ENCODE measurements at regions not wholly inside any gene's neighbourhood (a gene's known extent, or its start where the extent isn't known, plus 50 kb on each side); places are given as distances from the start of the nearest gene placed in this dataset.

DNA sequence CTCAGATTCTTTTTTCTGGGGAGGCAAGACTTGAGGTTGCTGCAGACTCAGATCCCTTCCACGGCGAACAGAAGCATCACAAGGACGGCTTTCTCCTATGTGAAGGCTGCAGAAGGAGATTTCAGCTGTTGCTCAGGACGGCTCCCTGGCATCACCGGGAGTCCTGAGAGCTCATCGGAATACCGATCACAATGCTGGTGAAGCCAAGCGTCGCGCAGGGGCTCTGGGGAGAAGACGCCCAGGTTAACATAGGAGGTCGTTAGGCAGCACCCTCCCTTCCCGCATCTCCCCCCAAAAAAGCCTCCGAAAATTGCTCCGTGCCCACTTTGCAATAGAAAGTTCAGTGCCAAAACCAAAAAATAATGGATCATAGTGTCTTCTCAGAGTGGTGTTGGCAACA, 127.2 kb upstream of the TMEM132D start:
- Mint-ChIP-seq H3K27me3 (peaks cover 46% of the 10 kb centered on the region), H3K4me3 (no peak overlapping the region), H3K4me1 (no peaks in the 10 kb centered on the region), H3K36me3 (ENCODE audit: low read depth) (peaks cover 2% of the 10 kb centered on the region), H3K27ac (no peak overlapping the region)
- H3K9me3 ChIP-seq (ENCODE audit: control insufficient read depth, low read length, poor library complexity, severe bottlenecking): no peaks in the 10 kb centered on the region
- no peak for ATAC-seq
- DNase-seq: no peak

DNA sequence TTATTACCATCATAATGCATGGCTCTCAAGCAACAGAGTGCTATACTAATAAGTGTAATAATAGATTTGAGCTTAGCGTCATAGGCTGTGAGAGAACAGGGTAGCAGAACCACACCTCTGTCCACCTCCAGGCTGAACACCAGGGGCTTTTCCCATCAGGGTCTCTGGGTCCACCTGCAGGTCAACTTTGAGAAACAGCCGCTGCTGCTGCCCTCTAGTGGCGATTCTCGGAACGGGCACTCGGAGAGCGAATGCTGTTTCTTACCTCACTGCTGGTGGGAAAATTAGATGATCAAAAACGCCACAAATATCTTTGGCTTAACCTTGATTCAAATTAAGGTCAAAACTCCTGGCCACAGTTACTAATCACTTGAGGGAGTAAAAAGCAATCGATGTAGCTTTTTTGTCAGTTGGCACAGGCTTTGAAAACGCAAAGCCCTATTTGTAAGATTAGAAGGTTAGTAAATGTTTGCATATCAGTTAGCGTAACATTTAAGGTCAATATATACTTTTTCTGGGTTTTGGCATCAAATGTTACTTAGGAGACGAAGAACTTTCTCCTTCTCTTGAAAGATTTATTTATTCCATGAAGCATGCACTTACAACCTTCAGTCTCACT, 127.9 kb upstream of the TMEM132D start:
- Mint-ChIP-seq H3K27me3 (peaks cover 48% of the 10 kb centered on the region), H3K4me3 (no peak overlapping the region), H3K36me3 (ENCODE audit: low read depth) (peaks cover 2% of the 10 kb centered on the region), H3K4me1 (no peaks in the 10 kb centered on the region), H3K27ac (no peak overlapping the region)
- peak; percentile 20 to 33 (median 25) for DNase-seq
- ATAC-seq: peak; percentile 27
- no peaks in the 10 kb centered on the region for H3K9me3 ChIP-seq (ENCODE audit: control insufficient read depth, low read length, poor library complexity, severe bottlenecking)

DNA sequence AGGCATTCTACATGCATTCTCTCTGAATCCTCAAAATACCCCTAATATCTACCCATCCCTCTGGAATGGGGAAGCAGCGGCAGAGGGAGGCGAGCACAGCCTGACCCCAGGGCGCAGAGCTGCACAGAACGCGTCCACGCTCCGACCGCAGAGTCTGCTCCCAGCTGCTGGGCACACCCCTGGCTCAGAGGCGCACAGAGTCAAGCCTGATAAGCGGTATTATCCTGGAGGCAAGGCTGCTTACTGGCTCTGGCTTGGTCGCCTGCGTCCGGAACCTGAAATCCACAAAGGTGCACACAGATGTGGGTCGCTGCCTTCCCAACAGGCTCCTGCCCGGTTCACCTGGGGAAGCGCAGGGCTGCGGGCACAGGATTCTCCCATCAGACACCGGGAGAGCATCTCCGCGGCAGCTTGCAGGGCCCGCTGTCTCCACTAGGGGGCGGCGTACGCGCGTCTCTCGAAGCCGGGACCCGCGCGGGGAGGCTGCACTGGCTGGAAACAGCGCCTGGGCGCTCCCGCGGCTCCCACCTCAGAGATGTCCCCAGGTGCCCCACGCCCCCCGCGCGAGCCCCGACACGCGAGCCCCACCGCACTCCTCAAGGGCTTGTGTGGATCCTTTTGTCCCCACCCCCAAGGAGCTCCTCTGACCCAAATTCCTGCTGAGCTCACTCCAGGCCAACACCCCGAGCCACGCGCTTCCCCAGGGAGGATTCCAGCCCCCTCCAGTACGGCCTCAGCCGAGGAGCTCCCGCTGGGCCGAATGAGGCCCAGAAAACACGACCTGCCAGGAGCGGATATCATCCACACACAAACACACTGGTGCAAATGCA, 120.1 kb upstream of the FZD10 start:
- Mint-ChIP-seq H3K27ac (no peak overlapping the region), H3K27me3 (peaks cover 50% of the 10 kb centered on the region), H3K4me1 (no peaks in the 10 kb centered on the region), H3K4me3 (no peak overlapping the region), H3K36me3 (ENCODE audit: low read depth) (peaks cover 9% of the 10 kb centered on the region)
- no peak for ATAC-seq
- DNase-seq: no peak
- H3K9me3 ChIP-seq (ENCODE audit: control insufficient read depth, low read length, poor library complexity, severe bottlenecking): no peaks in the 10 kb centered on the region

DNA sequence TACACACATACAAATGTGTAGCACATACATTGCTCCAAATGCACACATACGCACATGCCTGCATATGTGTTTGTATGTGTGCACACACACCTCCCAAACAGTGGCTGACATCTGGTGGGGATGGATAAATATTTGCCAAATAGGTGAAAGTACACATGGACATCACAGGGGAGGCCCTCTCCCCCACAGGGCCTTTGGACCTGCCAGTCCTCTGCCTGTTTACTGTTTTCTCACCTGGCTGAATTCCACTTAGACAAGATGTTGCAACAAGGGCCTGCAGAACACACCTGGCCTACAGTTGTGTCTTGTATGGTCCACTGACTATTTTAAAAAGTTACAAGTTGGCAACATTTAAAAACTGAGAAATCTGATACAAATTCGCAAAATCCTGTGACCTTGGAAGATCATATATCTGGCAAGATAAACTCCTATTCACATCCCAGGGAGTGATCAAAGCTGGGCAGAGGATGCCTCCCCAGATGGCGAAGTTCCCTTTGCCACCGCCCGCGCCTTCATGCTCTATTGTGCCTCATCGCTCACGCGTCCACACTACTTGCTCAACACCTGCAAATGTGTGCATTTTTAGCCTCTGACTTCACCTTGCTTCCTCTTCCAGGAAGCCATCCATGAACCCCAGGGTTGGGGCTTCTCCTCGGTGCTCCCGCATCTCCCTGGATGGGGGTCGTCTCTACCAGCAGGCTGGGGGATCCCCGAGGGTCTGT, 118.4 kb upstream of the FZD10 start:
- DNase-seq (no peak), ATAC-seq (no peak)
- Mint-ChIP-seq H3K27me3 (peaks cover 51% of the 10 kb centered on the region), H3K4me1 (no peaks in the 10 kb centered on the region), H3K27ac (no peak overlapping the region), H3K4me3 (no peak overlapping the region), H3K36me3 (ENCODE audit: low read depth) (peaks cover 6% of the 10 kb centered on the region)
- no peaks in the 10 kb centered on the region for H3K9me3 ChIP-seq (ENCODE audit: control insufficient read depth, low read length, poor library complexity, severe bottlenecking)

DNA sequence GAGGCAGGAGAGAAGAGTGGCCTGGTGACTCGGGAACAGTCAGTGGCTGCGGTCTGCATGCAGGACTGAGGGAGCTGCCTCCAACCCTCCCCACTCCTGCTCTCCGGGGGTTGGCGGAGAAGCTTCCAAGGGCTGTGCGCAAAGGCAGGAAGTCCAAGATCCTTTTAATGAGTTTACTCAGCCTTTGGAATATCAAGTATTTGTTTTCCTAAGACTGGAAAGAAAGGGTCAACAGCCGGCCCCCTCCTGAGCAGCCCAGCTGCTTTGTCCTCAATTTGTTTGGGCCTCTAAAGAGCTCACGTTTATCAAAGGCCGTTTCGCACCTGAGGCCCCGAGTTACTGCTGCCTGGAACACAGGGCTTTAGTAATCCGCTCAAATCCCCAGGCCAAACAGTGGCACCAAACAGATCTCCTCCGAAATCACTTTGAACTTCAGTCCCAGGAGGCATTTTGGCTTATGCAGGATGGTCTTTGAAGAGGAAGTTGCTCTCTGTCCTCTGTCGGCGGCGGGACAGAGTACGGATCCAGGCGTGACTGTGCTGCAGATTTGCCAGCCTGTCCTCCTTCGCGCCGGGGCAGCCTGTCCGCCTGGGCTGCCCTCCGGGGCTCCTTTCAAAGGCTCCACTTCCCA, 117.2 kb upstream of the FZD10 start:
- peaks cover 43% of the 10 kb centered on the region for H3K27me3 Mint-ChIP-seq
- no peak for DNase-seq
- H3K4me3 Mint-ChIP-seq: no peak overlapping the region
- ATAC-seq: no peak
- H3K4me1 Mint-ChIP-seq: no peaks in the 10 kb centered on the region
- no peak overlapping the region for H3K27ac Mint-ChIP-seq
- no peaks in the 10 kb centered on the region for H3K9me3 ChIP-seq (ENCODE audit: control insufficient read depth, low read length, poor library complexity, severe bottlenecking)
- peaks cover 6% of the 10 kb centered on the region for H3K36me3 Mint-ChIP-seq (ENCODE audit: low read depth)

DNA sequence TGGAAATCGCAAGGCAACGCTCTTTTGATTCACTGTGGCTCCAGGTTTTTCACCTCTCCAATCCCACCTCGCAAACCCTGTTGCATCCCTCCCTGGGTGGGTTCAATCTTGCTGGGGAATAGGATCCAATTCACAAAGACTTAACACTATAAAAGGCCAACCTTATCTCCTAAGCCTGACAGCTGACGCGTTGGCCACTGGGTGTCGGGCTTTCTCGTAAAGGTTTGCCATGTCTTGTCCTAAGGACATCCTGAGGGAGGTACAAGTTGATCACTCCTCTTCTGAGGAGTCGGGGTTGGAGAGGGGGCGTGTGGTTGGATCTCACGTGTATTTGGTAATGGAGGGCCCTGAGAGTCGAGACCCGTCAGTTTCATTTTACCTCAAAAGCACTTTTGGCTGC, 112.6 kb upstream of the FZD10 start:
- H3K9me3 ChIP-seq (ENCODE audit: control insufficient read depth, low read length, poor library complexity, severe bottlenecking): peaks cover 2% of the 10 kb centered on the region
- no peak overlapping the region for H3K27ac Mint-ChIP-seq
- no peak for DNase-seq
- H3K27me3 Mint-ChIP-seq: peaks cover 27% of the 10 kb centered on the region
- ATAC-seq: no peak
- no peak overlapping the region for H3K4me3 Mint-ChIP-seq
- H3K36me3 Mint-ChIP-seq (ENCODE audit: low read depth): peaks cover 2% of the 10 kb centered on the region
- H3K4me1 Mint-ChIP-seq: no peaks in the 10 kb centered on the region

DNA sequence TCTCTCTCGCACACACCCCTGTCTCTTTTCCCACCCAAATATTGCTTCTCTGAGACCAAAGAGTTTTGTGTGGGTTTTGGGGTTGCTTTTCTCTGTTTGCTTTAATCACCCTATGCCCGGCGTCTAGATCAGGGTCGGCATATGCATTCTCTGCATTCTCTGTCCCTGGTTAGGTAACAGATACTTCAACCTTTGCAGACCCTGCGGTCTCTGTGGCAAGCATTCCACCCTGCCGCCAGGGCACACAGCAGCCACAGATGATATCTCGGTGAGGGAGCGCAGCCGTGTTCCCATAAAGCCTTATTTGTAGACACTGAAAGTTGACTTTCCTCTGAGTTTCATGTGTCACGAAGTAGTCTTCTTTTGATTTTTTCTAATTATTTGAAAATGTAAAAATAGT, 110.4 kb upstream of the FZD10 start:
- H3K4me3 Mint-ChIP-seq: no peak overlapping the region
- H3K27ac Mint-ChIP-seq: no peak overlapping the region
- peaks cover 13% of the 10 kb centered on the region for H3K27me3 Mint-ChIP-seq

DNA sequence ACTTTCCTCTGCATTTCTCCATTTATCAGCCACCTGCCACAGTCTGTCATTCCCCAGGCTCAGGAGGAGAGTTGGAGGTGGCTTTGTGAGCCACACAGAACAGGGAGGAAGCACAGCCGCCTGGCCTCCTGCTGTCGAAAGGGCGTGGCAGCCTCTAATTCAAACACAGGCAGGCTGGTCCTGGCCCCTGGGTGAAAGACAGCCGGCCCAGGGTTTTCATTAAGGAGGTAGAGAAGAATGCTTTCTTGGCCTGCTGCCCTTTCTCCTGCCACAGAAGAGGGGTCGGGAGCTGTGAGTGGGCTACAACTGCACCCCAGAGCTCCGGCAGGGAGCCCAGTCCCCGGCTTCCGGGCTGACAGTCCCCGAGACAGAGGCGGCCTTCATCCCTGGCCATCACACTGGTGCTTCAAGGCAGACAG, 108.6 kb upstream of the FZD10 start:
- ATAC-seq (no peak), DNase-seq (no peak)
- H3K36me3 Mint-ChIP-seq (ENCODE audit: low read depth): no peaks in the 10 kb centered on the region
- no peak overlapping the region for H3K4me3 Mint-ChIP-seq
- peaks cover 2% of the 10 kb centered on the region for H3K9me3 ChIP-seq (ENCODE audit: control insufficient read depth, low read length, poor library complexity, severe bottlenecking)
- peaks cover 4% of the 10 kb centered on the region for H3K27me3 Mint-ChIP-seq
- H3K27ac Mint-ChIP-seq: no peak overlapping the region
- no peaks in the 10 kb centered on the region for H3K4me1 Mint-ChIP-seq

More for the DNA sequence above, 110.4 kb upstream of the FZD10 start:
- no peaks in the 10 kb centered on the region for H3K36me3 Mint-ChIP-seq (ENCODE audit: low read depth)
- no peak for ATAC-seq
- no peak for DNase-seq
- H3K4me1 Mint-ChIP-seq: no peaks in the 10 kb centered on the region
- H3K9me3 ChIP-seq (ENCODE audit: control insufficient read depth, low read length, poor library complexity, severe bottlenecking): peaks cover 2% of the 10 kb centered on the region

DNA sequence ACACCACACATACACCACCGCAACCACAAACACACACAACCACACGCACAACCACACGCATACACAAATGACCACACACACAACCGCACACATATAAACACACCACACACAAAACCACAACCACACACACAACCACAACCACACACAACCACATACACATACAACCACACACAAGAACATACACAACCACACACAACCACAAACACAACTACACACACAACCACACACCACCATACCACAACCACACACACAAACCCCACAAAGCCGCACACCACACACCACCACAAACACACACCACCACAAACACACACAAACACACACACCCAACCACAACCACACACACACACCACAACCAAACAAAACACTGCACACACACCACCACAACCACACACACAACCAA, 107.5 kb upstream of the FZD10 start:
- no peak for DNase-seq
- Mint-ChIP-seq H3K4me3 (no peak overlapping the region), H3K27me3 (no peaks in the 10 kb centered on the region), H3K27ac (no peak overlapping the region), H3K36me3 (ENCODE audit: low read depth) (no peaks in the 10 kb centered on the region), H3K4me1 (no peaks in the 10 kb centered on the region)
- ATAC-seq: no peak
- H3K9me3 ChIP-seq (ENCODE audit: control insufficient read depth, low read length, poor library complexity, severe bottlenecking): peaks cover 2% of the 10 kb centered on the region

DNA sequence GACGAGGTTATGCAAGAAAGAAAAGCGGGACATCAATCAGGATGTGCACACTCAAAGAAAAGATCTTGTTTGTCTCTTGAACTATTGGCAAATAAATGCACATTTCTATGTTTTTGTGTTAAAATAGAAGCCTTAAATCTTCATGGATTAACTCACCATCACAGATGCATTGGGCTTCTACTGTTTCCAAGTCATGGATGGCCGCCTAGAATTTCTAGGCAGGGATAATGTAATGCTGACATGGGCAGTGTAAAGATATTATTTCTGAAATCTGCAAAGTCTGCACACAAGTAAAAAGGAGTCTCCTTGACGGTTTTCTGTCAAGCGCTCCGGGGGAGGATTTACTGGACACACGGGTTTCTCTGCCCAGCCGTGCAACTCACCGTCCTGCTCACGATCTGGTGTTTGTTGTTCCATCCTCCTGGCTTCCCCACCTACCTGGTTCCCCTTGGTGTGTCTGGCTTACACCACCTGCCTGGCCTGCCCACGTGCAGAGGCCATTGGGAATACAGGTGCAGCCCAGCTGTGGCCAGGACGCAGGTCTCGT, 103.3 kb upstream of the FZD10 start:
- H3K4me3 Mint-ChIP-seq: no peak overlapping the region

DNA sequence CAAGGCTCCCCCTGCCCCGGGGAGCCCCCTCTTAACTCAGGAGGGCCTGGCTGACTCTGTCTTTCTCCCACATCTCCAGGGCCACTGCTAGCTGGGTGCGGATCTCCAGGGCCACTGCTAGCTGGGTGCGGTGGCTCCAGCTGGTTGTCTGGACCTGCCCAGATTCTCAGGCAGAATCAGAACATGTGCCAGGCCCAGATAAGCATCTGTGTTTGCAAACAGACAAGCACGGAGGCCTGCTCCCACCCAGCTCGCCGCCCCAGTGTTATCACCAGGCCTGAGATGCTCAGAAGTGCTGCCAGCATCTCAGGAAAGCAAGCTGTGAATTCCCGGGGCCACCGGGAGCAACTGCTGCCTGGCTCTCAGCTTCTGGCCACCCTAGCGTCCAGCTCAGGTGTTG, 98.4 kb upstream of the FZD10 start:
- H3K27me3 Mint-ChIP-seq: no peaks in the 10 kb centered on the region
- no peak overlapping the region for H3K27ac Mint-ChIP-seq
- no peak for DNase-seq
- ATAC-seq: no peak
- H3K36me3 Mint-ChIP-seq (ENCODE audit: low read depth): no peaks in the 10 kb centered on the region
- H3K4me3 Mint-ChIP-seq: no peak overlapping the region
- H3K4me1 Mint-ChIP-seq: no peaks in the 10 kb centered on the region
- H3K9me3 ChIP-seq (ENCODE audit: control insufficient read depth, low read length, poor library complexity, severe bottlenecking): no peaks in the 10 kb centered on the region

More for the DNA sequence above, 103.3 kb upstream of the FZD10 start:
- H3K4me1 Mint-ChIP-seq: no peaks in the 10 kb centered on the region
- no peak overlapping the region for H3K27ac Mint-ChIP-seq
- H3K27me3 Mint-ChIP-seq: no peaks in the 10 kb centered on the region
- DNase-seq: no peak
- H3K36me3 Mint-ChIP-seq (ENCODE audit: low read depth): no peaks in the 10 kb centered on the region
- no peak for ATAC-seq
- no peaks in the 10 kb centered on the region for H3K9me3 ChIP-seq (ENCODE audit: control insufficient read depth, low read length, poor library complexity, severe bottlenecking)

DNA sequence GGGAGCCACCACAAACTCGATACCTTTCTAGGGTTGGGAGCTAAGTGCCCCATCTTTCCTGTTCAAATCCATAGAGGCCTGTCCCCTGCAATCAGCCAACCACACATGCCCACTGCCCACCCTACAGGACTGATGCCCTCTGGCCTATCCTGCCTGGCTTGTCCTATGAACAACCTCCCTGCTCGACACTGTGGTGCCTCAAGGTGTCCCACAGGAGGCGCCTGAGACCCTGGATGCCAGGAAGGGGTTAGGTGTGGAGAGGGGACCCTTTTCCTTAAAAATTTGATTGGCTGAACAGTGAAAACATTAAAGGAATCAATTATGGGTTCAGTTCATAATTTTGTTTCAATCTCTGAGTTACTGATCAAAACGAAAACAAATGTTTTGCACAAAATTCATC, 97.3 kb upstream of the FZD10 start:
- DNase-seq (no peak), ATAC-seq (no peak)
- Mint-ChIP-seq H3K27me3 (no peaks in the 10 kb centered on the region), H3K36me3 (ENCODE audit: low read depth) (no peaks in the 10 kb centered on the region), H3K27ac (no peak overlapping the region), H3K4me3 (no peak overlapping the region), H3K4me1 (no peaks in the 10 kb centered on the region)
- no peaks in the 10 kb centered on the region for H3K9me3 ChIP-seq (ENCODE audit: control insufficient read depth, low read length, poor library complexity, severe bottlenecking)

DNA sequence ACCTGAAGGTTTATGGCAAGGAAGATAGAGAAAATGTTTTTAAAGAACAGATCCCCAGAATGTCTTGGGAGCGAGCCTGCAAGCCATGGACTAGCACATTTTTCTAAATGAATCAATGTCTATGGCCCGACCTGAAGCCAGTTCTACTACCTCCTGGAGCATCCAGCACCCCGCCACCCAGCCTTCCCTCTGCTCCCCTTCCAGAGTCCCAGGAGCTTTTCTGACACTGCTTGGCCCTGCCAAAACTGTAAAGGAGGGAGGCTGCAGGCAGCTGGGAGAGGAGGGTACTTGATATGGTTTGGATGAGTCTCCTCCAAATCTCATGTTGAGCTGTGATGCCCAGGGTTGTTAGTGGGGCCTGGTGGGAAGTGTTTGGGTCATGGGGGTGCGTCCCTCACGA, 95.5 kb upstream of the FZD10 start:
- H3K36me3 Mint-ChIP-seq (ENCODE audit: low read depth): no peaks in the 10 kb centered on the region
- DNase-seq: no peak
- no peak for ATAC-seq
- H3K9me3 ChIP-seq (ENCODE audit: control insufficient read depth, low read length, poor library complexity, severe bottlenecking): no peaks in the 10 kb centered on the region
- H3K27ac Mint-ChIP-seq: no peak overlapping the region
- no peak overlapping the region for H3K4me3 Mint-ChIP-seq
- H3K27me3 Mint-ChIP-seq: no peaks in the 10 kb centered on the region
- no peaks in the 10 kb centered on the region for H3K4me1 Mint-ChIP-seq

Data from T-helper 17 cell (primary cell).